H9 (cell line): ENCODE measurements at regions not wholly inside any gene's neighbourhood (a gene's known extent, or its start where the extent isn't known, plus 50 kb on each side); places are given as distances from the start of the nearest gene placed in this dataset.

ENCODE experiments used
- DNase-seq: peaks from one replicate; pipeline ENCODE4 v3.0.0-alpha.2; 2017
- H2AFZ ChIP-seq: one replicate; pipeline ENCODE4 v1.6.1; 2013; ENCODE audit warnings: mild to moderate bottlenecking, low read length, control low read depth, moderate library complexity
- H2AK5ac ChIP-seq: 2 replicates; pipeline ENCODE4 v1.6.1; 2013; ENCODE audit warnings: low read length, control low read depth, mixed read lengths; ENCODE audit not compliant: insufficient read length
- H2BK120ac ChIP-seq: one replicate; pipeline ENCODE4 v1.6.1; 2013; ENCODE audit warnings: low read depth, mild to moderate bottlenecking, low read length, control low read depth, inconsistent platforms; ENCODE audit not compliant: poor library complexity, severe bottlenecking
- H2BK12ac ChIP-seq: 2 replicates; pipeline ENCODE4 v1.6.1; 2013; ENCODE audit warnings: low read length, control low read depth, mixed read lengths, low read depth; ENCODE audit not compliant: insufficient read length
- H2BK15ac ChIP-seq: 2 replicates; pipeline ENCODE4 v1.6.1; 2013; ENCODE audit warnings: low read depth, low read length, control low read depth
- H2BK20ac ChIP-seq: one replicate; pipeline ENCODE4 v1.6.1; 2013; ENCODE audit warnings: low read depth, mild to moderate bottlenecking, low read length, control low read depth, inconsistent platforms; ENCODE audit not compliant: poor library complexity, severe bottlenecking
- H2BK5ac ChIP-seq: 2 replicates; pipeline ENCODE4 v1.6.1; 2013; ENCODE audit warnings: low read length, control low read depth, mixed read lengths; ENCODE audit not compliant: insufficient read length
- H3K14ac ChIP-seq: 2 replicates; pipeline ENCODE4 v1.6.1; 2013; ENCODE audit warnings: low read length, control low read depth; ENCODE audit not compliant: insufficient read depth
- H3K18ac ChIP-seq: 2 replicates; pipeline ENCODE4 v1.6.1; 2013; ENCODE audit warnings: low read depth, mild to moderate bottlenecking, mixed read lengths, low read length, control low read depth; ENCODE audit not compliant: insufficient read length
- H3K23ac ChIP-seq: 2 replicates; pipeline ENCODE4 v1.6.1; 2013; ENCODE audit warnings: low read length, control low read depth, mixed read lengths, low read depth; ENCODE audit not compliant: insufficient read length
- H3K23me2 ChIP-seq: 2 replicates; pipeline ENCODE4 v1.6.1; 2013; ENCODE audit warnings: low read depth, mild to moderate bottlenecking, mixed read lengths, low read length, control low read depth; ENCODE audit not compliant: insufficient read length, poor library complexity, severe bottlenecking
- H3K27ac ChIP-seq: 2 replicates; pipeline ENCODE4 v1.5.1; 2013; ENCODE audit warnings: low read length, control low read depth, mixed read lengths, low read depth; ENCODE audit not compliant: insufficient read length
- H3K27me3 ChIP-seq: 2 replicates; pipeline ENCODE4 v1.6.1; 2013; ENCODE audit warnings: low read length, control low read depth, inconsistent platforms; ENCODE audit not compliant: insufficient read depth
- H3K4ac ChIP-seq: 2 replicates; pipeline ENCODE4 v1.6.1; 2013; ENCODE audit warnings: low read depth, mild to moderate bottlenecking, control low read depth, inconsistent platforms, low read length, moderate library complexity
- H3K4me1 ChIP-seq: 2 replicates; pipeline ENCODE4 v1.6.1; 2013; ENCODE audit warnings: low read length, control low read depth, inconsistent platforms; ENCODE audit not compliant: insufficient read depth
- H3K4me2 ChIP-seq: 2 replicates; pipeline ENCODE4 v1.6.1; 2013; ENCODE audit warnings: low read length, control low read depth, mixed read lengths; ENCODE audit not compliant: insufficient read length, insufficient read depth
- H3K56ac ChIP-seq: 2 replicates; pipeline ENCODE4 v1.6.1; 2013; ENCODE audit warnings: low read depth, mild to moderate bottlenecking, mixed read lengths, low read length, control low read depth; ENCODE audit not compliant: insufficient read length
- H3K79me1 ChIP-seq: 2 replicates; pipeline ENCODE4 v1.6.1; 2013; ENCODE audit warnings: low read depth, mild to moderate bottlenecking, moderate library complexity, low read length, control low read depth, inconsistent platforms; ENCODE audit not compliant: insufficient read depth, poor library complexity, severe bottlenecking
- H3K79me2 ChIP-seq: 2 replicates; pipeline ENCODE4 v1.6.1; 2013; ENCODE audit warnings: low read length, control low read depth, inconsistent platforms; ENCODE audit not compliant: insufficient read depth
- H3K9ac ChIP-seq: 2 replicates; pipeline ENCODE4 v1.6.1; 2013; ENCODE audit warnings: low read length, control low read depth, mixed read lengths; ENCODE audit not compliant: insufficient read length; ENCODE audit errors: extremely low read depth
- H3K9me3 ChIP-seq: one replicate; pipeline ENCODE4 v1.6.1; 2013; ENCODE audit warnings: low read depth, low read length, inconsistent platforms; ENCODE audit not compliant: control insufficient read depth
- H3T11ph ChIP-seq: one replicate; pipeline ENCODE4 v1.6.1; 2013; ENCODE audit warnings: mild to moderate bottlenecking, low read length, control low read depth, inconsistent platforms
- H4K20me1 ChIP-seq: one replicate; pipeline ENCODE4 v1.6.1; 2013; ENCODE audit not compliant: control insufficient read depth, insufficient read length, insufficient read depth
- H4K5ac ChIP-seq: 2 replicates; pipeline ENCODE4 v1.6.1; 2013; ENCODE audit warnings: low read depth, mild to moderate bottlenecking, mixed read lengths, low read length, control low read depth; ENCODE audit not compliant: insufficient read length
- H4K8ac ChIP-seq: replicated peaks from 2 replicates; pipeline ENCODE4 v1.6.1; 2013; ENCODE audit warnings: low read length, control low read depth, mixed read lengths, low read depth; ENCODE audit not compliant: insufficient read length
- H4K91ac ChIP-seq: 2 replicates; pipeline ENCODE4 v1.6.1; 2013; ENCODE audit warnings: low read depth, mild to moderate bottlenecking, moderate library complexity, mixed read lengths, low read length, control low read depth; ENCODE audit not compliant: insufficient read length
- H3K27ac Mint-ChIP-seq, 3 experiments: 2 replicates in 2 of 3; 3 replicates in 1 of 3; pipeline ENCODE4 v1.8.0; 2020 to 2021; ENCODE audit warnings: mixed read lengths in 3 of 3, mild to moderate bottlenecking in 1 of 3, moderate library complexity in 1 of 3
- H3K27me3 Mint-ChIP-seq: 2 replicates; pipeline ENCODE4 v1.8.0; 2021; ENCODE audit warnings: low read depth, mild to moderate bottlenecking, moderate library complexity, mixed read lengths
- H3K36me3 Mint-ChIP-seq, 3 experiments: 2 replicates in 2 of 3; 3 replicates in 1 of 3; pipeline ENCODE4 v1.8.0; 2020 to 2021; ENCODE audit warnings: low read depth in 3 of 3, mixed read lengths in 3 of 3; ENCODE audit not compliant: insufficient read depth in 1 of 3
- H3K4me1 Mint-ChIP-seq, 2 experiments: 2 replicates each; pipeline ENCODE4 v1.8.0; 2020; ENCODE audit warnings: mixed read lengths in 2 of 2
- H3K4me3 Mint-ChIP-seq, 2 experiments: 2 replicates in 1 of 2; 3 replicates in 1 of 2; pipeline ENCODE4 v1.8.0; 2020 to 2021; ENCODE audit warnings: mild to moderate bottlenecking in 2 of 2, mixed read lengths in 2 of 2, moderate library complexity in 1 of 2
- H3K9me3 Mint-ChIP-seq, 2 experiments: 2 replicates in 1 of 2; 3 replicates in 1 of 2; pipeline ENCODE4 v1.8.0; 2020; ENCODE audit warnings: mild to moderate bottlenecking in 2 of 2, mixed read lengths in 2 of 2, moderate library complexity in 1 of 2
- WGBS: extraction: QIAGEN DNeasy Blood & Tissue Kit; methylation state at CpG from one replicate; pipeline ENCODE4 v1.1.7; 2013; ENCODE audit warnings: missing lambda C conversion rate, low lambda C conversion rate, mixed read lengths; ENCODE audit not compliant: insufficient read length; ENCODE audit errors: extremely low coverage; 5-methylcytosine and 5-hydroxymethylcytosine counted together
- TF ChIP-seq, protein P1 (sequence below): fragments of 200-600 bp; sonication (generic); conservative IDR thresholded peaks from 3 replicates; pipeline ENCODE4 v1.8.0; 2021; ENCODE audit warnings: antibody characterized with exemption, mild to moderate bottlenecking

GRCh38 chr3:189460511-189460910 is 170.7 kb upstream of the TP63 start:
- H2AK5ac ChIP-seq = no peak overlapping the region
- Mint-ChIP-seq H3K36me3 (no peaks in the 10 kb centered on the region), H3K9me3 (no peaks in the 10 kb centered on the region), H3K27ac (no peak overlapping the region), H3K27me3 (no peaks in the 10 kb centered on the region), H3K4me1 (peaks cover 5 to 9% of the 10 kb centered on the region in 2 experiments), H3K4me3 (no peak overlapping the region)
- H2AFZ ChIP-seq = no peak overlapping the region
- no peak overlapping the region for H2BK15ac ChIP-seq
- no peak overlapping the region for H4K5ac ChIP-seq
- H3K23me2 ChIP-seq = no peaks in the 10 kb centered on the region
- H3K27ac ChIP-seq = no peak overlapping the region
- no peak overlapping the region for H3K23ac ChIP-seq
- no peak overlapping the region for H3K4ac ChIP-seq
- H3K18ac ChIP-seq = no peak overlapping the region
- no peak overlapping the region for H4K8ac ChIP-seq
- DNase-seq = no peak
- H2BK12ac ChIP-seq = no peak overlapping the region
- H3K9ac ChIP-seq = no peak overlapping the region
- no peak overlapping the region for H3T11ph ChIP-seq
- H4K91ac ChIP-seq = no peak overlapping the region
- H3K27me3 ChIP-seq = no peaks in the 10 kb centered on the region
- H2BK5ac ChIP-seq = no peak overlapping the region
- H3K56ac ChIP-seq = no peak overlapping the region
- H4K20me1 ChIP-seq = no peaks in the 10 kb centered on the region
- no CpG with 5 or more reads among the region's 2 CpGs for WGBS
- H3K9me3 ChIP-seq = no peaks in the 10 kb centered on the region
- no peak overlapping the region for H3K4me2 ChIP-seq
- no peak overlapping the region for H3K14ac ChIP-seq
- H2BK20ac ChIP-seq = no peak overlapping the region
- H3K4me1 ChIP-seq = no peaks in the 10 kb centered on the region
- H3K79me2 ChIP-seq = no peaks in the 10 kb centered on the region
- H3K79me1 ChIP-seq = no peaks in the 10 kb centered on the region
- no peak overlapping the region for H2BK120ac ChIP-seq
- TF ChIP-seq, protein P1, sequence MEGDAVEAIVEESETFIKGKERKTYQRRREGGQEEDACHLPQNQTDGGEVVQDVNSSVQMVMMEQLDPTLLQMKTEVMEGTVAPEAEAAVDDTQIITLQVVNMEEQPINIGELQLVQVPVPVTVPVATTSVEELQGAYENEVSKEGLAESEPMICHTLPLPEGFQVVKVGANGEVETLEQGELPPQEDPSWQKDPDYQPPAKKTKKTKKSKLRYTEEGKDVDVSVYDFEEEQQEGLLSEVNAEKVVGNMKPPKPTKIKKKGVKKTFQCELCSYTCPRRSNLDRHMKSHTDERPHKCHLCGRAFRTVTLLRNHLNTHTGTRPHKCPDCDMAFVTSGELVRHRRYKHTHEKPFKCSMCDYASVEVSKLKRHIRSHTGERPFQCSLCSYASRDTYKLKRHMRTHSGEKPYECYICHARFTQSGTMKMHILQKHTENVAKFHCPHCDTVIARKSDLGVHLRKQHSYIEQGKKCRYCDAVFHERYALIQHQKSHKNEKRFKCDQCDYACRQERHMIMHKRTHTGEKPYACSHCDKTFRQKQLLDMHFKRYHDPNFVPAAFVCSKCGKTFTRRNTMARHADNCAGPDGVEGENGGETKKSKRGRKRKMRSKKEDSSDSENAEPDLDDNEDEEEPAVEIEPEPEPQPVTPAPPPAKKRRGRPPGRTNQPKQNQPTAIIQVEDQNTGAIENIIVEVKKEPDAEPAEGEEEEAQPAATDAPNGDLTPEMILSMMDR = no peak
